NB4 (cell line): ENCODE measurements at regions not wholly inside any gene's neighbourhood (a gene's known extent, or its start where the extent isn't known, plus 50 kb on each side); places are given as distances from the start of the nearest gene placed in this dataset.

ENCODE experiments used
- DNase-seq: peaks from one replicate; pipeline ENCODE4 v3.0.0; 2010; ENCODE audit warnings: low read depth
- H3K4me3 ChIP-seq: one replicate; pipeline ENCODE4 v1.5.1; 2011; ENCODE audit warnings: mild to moderate bottlenecking, low read depth, low read length, moderate library complexity
- MYC ChIP-seq: IDR thresholded peaks from 2 replicates; pipeline ENCODE4 v1.6.1; 2011; ENCODE audit warnings: low read depth, low read length
- POLR2A ChIP-seq: IDR thresholded peaks from 2 replicates; pipeline ENCODE4 v1.6.1; 2011; ENCODE audit warnings: mild to moderate bottlenecking; ENCODE audit not compliant: insufficient read length; ENCODE audit errors: extremely low read depth
- TF ChIP-seq, protein P1 (sequence below): IDR thresholded peaks from 2 replicates; pipeline ENCODE4 v1.6.1; 2011; ENCODE audit warnings: low read depth, low read length
- TF ChIP-seq, protein P2 (sequence below): IDR thresholded peaks from one replicate; pipeline ENCODE4 v1.5.1; 2012; ENCODE audit warnings: low read depth, low read length

DNA sequence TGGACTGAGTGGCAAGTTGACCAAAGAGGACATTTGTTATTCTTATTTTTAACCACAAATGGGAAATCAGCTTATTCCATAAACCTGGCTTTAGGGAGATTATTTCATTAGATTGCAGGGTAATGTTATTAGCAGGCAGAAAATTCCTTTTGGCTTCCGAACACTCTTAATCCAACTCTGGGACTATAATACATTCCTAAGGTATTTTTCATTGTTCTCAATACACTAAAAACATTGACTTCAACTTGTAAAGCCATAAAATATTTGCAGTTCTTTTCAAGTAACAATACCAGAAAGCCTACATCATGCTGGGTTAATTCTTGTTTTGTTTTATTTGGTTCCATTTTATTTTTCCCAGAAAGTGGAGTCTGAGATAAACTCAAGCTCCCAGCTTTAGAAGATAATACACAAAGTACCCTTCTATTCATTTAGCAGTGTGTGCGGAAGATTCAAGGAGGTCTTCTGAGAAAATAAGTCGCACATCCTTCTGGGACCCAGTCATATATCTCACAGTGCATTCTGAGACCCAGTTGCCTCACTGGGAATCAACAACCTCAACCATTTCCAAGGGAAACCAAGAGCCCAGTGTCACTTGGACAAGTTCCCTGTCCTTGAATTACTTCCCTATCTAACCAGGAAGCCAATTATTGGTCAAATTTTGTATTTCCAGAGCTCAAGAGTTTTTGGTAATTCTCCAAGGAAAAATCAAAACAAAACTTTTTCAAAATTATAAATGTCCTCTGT, 389.6 kb upstream of the DYNLRB2 start:
- TF ChIP-seq POLR2A (no peak), MYC (no peak)
- TF ChIP-seq, protein P1, sequence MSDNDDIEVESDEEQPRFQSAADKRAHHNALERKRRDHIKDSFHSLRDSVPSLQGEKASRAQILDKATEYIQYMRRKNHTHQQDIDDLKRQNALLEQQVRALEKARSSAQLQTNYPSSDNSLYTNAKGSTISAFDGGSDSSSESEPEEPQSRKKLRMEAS: no peak
- TF ChIP-seq, protein P2, sequence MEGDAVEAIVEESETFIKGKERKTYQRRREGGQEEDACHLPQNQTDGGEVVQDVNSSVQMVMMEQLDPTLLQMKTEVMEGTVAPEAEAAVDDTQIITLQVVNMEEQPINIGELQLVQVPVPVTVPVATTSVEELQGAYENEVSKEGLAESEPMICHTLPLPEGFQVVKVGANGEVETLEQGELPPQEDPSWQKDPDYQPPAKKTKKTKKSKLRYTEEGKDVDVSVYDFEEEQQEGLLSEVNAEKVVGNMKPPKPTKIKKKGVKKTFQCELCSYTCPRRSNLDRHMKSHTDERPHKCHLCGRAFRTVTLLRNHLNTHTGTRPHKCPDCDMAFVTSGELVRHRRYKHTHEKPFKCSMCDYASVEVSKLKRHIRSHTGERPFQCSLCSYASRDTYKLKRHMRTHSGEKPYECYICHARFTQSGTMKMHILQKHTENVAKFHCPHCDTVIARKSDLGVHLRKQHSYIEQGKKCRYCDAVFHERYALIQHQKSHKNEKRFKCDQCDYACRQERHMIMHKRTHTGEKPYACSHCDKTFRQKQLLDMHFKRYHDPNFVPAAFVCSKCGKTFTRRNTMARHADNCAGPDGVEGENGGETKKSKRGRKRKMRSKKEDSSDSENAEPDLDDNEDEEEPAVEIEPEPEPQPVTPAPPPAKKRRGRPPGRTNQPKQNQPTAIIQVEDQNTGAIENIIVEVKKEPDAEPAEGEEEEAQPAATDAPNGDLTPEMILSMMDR: no peak
- no peak for DNase-seq
- no peak overlapping the region for H3K4me3 ChIP-seq

DNA sequence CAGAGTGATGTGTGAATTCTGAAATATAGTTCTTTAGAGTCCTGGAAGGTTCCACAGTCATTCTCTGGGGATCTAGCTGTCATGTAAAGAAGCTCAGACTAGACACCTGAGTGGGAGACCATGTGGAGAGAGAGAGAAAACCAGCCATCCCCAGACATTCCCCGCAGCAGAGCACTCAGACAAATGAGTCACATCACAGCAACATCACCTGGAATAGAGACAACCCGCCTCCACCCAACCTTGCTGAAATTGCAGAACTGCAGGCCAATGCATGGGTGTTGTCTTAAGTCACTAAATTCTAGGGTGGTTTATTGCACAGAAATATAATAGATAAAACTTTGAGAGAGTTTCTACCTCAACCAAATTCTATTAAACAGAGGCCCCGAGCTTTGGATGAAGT, 392.0 kb upstream of the DYNLRB2 start:
- no peak for DNase-seq
- TF ChIP-seq, protein P1: no peak
- no peak for TF ChIP-seq POLR2A
- TF ChIP-seq, protein P2: no peak
- no peak for TF ChIP-seq MYC
- H3K4me3 ChIP-seq: no peak overlapping the region

DNA sequence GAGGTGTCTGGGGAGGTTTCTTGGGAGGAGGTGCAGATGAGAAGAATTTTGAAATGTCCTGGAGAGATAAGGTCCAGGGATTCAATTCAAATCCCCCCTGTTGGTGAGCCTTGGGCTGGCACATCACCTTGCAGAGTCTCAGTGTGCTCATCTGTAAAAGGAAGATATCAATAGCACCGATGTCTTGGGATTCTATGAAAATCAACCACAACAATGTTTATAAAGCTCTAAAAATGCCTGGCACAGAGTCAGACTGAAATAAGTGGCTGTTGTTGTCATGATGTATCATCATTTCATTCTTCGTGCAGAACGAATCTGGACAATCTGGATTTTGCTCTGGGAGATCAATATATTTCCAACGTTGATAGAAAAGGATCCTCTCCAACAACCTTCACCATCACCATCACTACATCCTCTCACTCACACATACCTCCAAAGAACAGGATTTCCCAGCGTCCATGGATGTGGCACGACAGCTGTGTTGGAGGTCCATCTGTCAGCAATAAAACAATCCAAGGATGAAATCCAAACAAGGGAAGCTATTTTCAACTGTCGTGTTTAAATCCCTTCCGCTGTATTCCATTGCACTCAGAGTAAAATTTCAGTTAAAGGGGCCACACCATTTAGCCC, 393.7 kb upstream of the DYNLRB2 start:
- DNase-seq: no peak
- no peak overlapping the region for H3K4me3 ChIP-seq
- TF ChIP-seq, protein P2: no peak
- TF ChIP-seq, protein P1: no peak
- TF ChIP-seq MYC: no peak
- TF ChIP-seq POLR2A: no peak

DNA sequence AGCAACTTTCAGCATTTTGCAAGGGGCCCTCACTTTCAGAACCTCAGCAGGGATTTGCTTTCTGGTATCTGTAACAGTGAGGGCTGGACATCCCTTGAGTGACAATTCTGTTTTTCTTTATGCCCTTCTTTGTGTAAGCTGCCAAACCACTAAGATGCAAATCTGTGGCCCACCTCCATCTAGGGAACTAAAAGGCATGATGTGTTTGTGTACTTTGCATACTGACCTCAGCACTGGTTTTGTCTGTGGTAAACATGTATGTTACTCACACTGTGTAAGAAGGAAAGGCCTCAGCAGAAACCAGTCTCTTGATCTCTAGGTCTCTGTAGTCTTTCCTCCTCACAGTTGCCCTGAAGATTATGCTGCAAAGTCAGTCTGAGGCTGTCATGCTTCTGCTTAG, 396.6 kb upstream of the DYNLRB2 start:
- no peak overlapping the region for H3K4me3 ChIP-seq
- DNase-seq: no peak
- TF ChIP-seq, protein P1: no peak
- TF ChIP-seq MYC: no peak
- no peak for TF ChIP-seq POLR2A
- TF ChIP-seq, protein P2: no peak

DNA sequence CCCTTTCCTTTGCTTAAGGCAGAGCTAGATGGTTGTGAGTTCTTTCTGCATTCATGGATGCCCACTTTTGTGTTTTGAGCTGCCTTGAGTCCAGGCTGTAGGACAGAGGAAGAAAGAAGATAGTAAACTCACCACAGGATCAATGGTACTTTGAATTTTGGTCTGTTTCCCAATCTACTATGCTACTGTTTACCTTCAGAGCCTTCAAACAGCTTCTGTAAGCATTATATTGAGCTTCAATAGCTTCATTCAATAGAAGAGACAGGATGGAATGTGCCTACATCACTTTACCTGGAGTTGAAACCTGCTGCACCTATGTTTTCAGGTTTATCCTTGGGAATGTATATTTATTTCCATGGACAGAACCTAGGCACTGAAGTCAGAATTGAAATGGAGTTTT, 397.9 kb upstream of the DYNLRB2 start:
- TF ChIP-seq, protein P1: no peak
- TF ChIP-seq MYC: no peak
- TF ChIP-seq, protein P2: no peak
- no peak for TF ChIP-seq POLR2A
- no peak overlapping the region for H3K4me3 ChIP-seq
- no peak for DNase-seq
